Pons (tissue), 1 donor: ENCODE measurements at regions not wholly inside any gene's neighbourhood (a gene's known extent, or its start where the extent isn't known, plus 50 kb on each side); places are given as distances from the start of the nearest gene placed in this dataset.
"Not testable (repeated sequence)": the region's sequence is repeated elsewhere in the genome, so short reads cannot be mapped to it uniquely, and the experiment has no call there.

ENCODE experiments used
- DNase-seq: peaks from one replicate; pipeline ENCODE4 v3.0.0-alpha.2; 2016; ENCODE audit warnings: low spot score

DNA sequence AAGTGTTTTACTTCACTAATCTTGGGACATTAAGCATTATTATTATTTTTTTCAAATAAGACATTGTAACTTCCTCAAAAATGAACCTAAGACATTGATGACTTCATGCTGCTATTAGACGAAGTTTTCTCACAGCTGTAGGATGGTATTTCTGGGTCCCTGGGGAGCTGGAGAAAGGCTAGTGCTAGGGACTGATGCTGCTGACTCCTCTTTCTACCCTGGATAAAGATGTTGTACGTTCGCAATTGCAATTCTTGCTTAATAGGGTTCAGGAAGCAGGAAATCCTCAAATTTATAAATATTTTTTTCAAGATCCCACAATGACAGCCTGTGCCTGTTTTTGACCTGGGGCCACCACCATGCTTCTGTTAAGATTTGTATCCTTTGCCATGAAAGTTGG is 526.0 kb downstream of the CCSER2 start:
- no peak for DNase-seq

DNA sequence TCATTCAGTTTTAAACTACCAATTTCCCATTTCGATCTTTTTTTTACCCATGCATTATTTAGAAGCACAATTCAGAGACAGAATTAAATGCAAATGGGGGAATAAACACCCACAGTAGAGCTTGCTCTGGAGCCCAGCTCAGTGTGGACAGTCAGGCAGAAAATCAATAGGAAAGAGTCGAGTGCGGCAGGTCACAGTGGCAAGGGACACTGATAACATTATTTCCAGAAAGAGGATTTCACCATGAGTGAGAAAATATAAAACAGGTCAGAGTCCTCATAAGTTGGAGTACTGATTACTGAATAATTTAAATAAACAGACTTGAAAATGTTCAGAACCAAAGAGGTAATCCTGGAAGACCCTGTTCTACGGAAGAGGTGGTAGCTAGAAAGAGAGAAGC is 532.5 kb downstream of the CCSER2 start:
- DNase-seq = no peak

DNA sequence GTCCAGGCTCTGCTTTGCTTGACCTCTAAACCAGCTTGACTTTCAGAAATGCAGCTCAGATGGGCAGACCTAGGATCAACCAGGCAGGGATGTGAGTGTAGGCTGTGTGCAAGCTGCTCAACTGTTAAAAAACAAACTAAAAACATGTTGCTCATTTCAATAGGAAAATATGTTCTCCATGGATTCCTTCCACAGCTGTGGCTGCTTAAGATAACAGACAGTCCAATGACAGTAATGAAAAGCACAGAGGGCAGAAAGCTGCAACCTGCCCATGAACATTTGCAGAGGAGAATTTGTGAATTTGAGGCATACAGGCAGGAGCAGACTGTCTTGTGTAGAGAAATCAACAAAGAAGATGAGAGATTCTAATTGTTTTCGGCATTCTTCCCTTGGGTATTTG is 534.2 kb downstream of the CCSER2 start:
- no peak for DNase-seq

DNA sequence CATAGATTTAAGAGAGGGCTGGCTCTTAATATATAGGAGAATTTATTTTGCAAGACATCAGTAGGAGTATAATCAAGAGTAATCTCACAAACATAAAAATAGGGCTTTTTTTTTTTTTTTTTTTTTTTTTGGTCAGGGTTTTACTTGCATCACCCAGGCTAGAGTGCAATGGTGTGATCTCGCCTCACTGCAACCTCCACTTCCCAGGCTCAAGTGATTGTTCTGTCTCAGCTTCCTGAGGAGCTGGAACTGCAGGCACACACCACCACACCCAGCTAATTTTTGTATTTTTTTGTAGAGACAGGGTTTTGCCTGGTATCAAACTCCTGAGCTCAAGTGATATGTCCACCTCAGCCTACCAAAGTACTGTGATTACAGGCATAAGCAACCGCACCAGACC is 535.3 kb downstream of the CCSER2 start:
- no peak for DNase-seq

DNA sequence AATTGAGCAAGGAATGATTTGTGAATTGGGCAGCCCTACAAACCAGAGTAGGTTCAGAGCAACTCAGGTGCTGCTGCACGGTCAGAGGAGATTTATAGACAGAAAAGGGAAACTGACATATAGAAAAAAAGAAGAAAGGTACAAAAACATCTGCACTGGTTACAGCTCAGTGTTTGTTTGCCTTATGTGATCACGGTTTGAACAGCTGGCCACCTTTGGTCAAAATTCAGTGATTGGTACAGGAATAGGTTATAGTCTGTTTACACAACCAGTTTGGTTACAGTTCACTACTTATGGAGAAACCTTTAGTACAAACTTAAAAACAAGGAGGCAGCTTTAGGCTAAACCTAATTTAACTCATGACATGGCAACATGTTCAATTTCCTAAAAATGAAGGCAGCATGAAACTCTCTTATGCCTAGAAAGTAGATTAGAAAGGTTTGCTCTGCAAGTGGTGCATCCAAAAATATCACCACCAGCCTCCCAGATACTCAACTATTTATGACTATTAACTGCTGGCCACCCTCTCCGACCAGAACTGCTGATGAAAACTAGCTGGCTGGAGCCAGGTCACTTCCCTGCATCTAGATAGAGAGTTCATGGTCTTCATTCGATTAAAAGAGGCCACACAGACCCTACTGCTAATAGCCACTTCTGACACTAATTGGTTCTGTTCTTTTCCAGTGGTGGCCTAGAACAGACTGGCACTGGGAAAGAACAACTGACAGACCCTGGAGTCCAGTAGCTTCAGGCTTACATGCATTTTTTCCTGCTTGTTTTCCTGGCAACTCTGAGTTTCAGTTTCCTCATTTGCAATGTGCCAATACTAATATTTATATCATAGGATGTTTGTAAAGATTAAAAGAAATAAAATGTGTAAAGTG is 548.0 kb downstream of the CCSER2 start:
- no peak for DNase-seq

DNA sequence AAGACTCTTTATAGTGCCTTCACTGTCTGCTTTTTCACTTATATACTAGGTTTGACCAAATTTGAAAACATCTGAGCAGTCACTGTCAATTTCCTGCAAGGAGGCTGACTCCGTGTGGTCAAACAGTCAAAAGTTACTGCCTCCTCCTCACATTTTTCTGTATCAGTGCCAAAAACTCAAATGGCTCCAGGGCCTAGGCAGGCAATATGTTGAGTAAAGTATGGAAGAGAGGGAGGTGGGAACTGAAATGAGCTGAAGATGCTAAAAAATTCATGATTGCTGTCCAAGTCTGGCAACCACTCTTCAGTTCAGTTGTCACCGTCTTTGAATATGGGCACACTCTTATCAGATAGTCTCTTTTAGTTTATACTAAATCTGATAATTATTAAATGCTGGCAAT is 551.6 kb downstream of the CCSER2 start:
- no peak for DNase-seq

DNA sequence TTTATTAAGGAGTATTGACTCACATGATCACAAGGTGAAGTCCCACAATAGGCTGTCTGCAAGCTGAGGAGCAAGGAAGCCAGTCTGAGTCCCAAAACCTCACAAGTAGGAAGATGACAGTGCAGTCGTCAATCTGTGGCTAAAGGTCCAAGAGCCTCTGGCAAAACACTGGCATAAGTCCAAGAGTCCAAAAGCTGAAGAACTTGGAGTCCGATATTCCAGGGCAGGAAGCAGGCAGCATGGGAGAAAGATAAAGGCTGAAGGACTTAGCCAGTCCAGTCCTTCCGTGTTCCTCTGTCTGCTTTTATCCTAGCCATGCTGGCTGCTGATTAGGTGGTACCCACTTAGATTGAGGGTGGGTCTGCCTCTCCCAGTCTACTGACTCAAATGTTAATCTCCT is 553.3 kb downstream of the CCSER2 start:
- DNase-seq = not testable (repeated sequence)

DNA sequence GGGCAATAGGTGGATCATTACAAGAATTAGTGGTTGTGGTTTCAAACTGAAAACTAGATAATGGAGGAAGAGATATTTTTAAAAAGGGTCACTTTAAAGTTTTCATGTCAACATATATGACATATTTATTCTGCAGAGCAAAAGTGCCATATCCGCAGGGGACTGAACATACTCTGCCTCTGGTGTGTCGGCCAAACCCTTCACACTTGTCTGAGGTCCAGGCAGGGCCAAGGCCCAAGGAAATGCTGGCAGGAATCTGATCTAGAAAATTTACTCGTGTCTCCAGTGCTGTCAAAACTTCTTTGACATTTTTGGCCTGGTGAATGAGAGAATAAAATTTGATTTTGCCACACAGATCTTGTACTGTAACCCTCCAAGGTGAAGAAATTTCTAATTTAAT is 562.3 kb downstream of the CCSER2 start:
- DNase-seq = no peak

DNA sequence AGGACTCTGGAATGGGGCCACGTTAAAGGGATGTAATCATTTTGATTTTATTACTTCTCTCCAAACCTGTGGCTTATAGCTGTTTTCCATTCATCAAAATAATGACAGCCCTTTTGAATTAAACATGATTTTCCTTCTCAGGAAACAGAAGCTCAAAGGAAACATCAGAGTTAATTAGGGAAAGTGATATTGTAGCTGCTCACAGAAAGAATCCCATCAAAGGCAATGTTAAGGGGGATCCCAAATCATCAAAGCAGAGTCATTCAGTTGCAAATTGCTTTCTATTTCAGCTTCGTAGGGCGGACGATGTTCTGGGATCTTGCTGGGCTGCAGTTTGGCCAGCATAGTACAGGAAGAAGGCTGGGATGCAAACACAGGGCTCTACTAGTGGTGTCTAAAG is 563.2 kb downstream of the CCSER2 start:
- DNase-seq = no peak

DNA sequence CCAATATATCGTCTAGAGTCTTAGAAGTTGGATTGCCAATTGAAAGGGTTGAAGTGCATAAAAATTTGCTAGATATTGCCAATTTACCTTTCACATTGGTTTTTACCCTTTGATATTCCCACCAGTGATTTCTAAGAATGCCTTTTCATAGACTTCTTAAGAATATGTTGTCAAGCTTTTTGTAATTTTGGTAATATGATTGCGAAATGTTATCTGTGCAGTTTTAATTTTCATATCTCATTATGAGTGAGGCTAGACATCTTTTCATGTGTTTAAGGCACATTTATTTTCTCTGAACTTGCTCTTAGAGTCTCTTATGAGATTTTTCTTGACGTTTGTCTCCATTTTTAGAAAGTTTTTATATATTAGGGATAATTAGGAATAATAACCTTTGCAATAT is 567.2 kb downstream of the CCSER2 start:
- no peak for DNase-seq

DNA sequence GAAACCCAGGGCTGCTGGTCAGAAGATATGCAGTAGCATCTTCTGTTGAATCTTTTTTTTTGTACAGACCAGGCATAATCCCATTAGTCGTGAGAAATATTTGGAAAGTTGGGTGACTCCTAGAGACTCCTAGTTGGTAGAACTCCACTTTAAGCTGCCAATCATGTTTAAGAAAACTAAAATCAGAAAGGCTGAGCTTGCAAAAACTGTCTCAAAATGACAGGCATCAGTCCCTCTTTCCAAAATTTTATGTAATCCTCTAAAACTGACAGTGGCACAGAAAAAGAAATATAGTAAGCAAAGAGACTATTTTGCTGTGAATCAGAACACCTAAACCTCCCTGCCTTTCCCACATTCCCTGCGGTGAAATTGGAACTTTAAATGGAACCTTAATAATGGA is 568.5 kb downstream of the CCSER2 start:
- no peak for DNase-seq

DNA sequence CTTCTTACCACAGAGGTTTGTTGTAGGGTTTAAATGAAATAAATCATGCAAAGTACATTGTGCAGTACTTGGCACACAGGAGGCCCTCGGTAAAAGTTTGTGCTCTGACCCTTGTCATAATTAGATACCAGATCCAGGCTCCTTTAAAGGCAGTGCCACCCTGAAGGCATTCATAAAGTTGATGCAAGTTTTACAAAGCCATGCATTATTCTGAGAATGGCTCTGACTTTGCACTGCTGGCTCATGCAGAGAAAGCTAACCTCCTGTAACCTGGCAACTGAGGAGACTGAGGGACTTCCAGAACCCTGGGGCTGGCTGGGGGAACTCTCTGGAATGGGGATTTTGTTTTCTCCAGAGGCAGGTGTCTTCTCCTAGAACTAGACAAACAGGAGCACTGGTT is 570.9 kb downstream of the CCSER2 start:
- DNase-seq = no peak

DNA sequence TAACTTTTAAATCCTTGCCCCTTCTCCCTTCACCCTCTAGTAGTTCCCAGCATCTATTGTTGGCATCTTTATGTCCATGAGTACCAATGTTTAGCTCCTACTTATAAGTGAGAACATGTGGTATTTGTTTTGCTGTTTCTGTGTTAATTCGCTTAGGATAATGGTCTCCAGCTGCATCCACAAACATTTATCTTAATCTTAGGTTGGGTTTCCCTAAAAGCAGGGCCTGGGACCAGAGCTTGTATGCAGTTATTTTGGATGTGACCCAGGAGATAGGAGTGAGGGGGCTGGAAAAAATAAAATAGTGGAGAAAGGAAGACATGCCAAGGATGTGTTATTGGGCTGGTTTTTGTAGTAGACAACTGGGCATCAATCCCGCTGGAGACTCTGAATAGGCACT is 571.8 kb downstream of the CCSER2 start:
- DNase-seq = no peak

DNA sequence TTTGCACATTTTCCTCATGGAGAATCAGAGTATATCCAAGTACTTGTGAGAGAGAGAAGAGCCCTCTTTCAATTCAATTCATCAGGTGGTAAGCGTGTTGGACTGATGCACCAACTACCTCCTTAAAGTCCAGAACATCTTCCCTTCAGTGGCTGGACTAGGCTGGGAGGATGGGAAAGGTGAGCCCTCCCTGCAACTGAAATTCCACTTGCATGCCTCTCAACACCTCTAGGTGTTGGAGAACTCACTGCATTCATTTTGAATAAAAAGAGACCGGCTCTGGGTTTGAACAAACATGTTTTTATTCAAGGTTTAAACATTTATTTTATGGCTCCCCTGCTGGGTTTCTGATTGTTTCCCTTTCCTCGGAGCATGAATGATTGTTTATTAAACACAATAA is 573.5 kb downstream of the CCSER2 start:
- no peak for DNase-seq

DNA sequence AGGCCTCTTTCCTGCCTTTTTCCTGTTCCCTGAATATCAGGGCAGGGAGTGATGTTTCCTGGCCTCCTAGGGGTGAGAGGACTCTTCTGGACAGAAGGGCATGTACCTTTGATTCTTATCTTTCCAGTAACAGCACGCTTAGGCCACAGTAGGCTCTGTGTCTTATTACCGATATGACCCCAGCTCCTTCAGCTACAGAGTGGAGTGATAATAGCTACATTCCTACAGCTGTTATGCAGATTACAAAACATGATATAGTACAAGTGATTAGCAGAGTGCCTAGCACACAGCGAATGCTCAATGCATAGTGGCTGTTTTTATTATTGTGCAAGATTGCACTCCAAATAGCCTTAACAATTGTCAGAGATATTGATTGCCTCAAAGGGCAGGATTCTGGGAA is 574.2 kb downstream of the CCSER2 start:
- DNase-seq = no peak

DNA sequence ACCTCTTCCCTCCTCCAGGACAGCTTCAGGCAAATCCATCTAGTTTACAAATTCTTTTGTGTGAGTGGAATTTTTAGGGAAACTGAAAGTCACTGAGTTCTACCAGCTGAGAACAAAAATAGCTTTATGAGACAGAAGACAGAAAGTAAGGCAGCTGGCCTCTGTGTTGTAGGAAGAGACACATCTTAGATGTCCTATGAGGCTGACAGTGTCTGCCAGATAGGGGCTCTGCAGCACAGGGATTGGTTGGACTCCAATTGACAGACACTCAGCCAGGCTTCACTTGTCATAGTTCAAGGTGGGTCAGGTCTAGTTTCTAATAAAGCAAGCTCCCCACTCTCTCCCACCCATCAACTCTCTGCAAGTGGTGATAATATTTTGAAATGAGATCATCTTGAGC is 574.9 kb downstream of the CCSER2 start:
- DNase-seq = peak; percentile 9

DNA sequence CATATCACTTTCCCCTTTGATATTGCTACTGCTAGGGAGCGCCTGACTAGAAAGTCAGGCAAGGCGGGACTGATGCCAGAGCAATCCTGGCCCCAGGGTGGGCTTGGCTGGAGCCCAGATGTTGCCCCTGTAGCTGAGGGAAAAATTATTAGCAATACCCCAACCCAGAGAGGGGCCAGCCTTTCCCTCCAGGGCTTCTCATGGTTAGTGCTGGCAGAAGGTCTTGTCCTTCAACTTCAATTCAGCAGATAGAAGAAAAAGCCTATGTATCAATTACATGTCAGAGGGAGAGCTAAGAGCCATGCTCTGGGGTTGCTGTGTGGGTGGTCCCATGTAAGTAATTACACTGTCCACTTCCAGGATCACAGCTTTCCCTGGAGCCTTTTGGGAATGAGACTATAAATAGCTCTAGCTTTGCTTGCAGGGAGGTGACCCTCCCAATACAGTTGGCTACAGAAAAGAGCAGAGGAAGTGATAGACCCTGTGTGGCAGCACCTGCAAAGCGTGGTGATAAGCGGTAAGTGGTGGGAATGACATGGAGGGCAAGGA is 579.1 kb downstream of the CCSER2 start:
- DNase-seq = no peak

DNA sequence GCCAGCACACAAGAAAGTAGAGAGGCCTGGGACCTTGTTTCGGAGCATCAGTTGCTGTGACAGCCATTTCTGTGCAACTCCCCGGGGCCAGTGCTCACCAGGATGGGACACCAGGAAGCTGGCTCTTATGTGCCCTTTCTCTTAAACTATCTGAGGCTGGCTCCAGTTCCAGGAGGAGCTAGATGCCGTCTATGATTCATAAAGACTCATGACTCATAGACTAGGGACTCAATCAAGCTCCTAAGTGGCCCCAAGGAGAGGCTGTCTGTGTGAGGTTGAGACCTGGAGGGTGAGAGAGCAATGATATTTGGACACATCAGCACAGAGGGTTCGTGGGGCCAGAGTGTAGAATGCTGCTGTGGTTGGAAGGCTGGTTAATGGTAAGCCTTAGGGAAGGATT is 580.1 kb downstream of the CCSER2 start:
- DNase-seq = no peak

DNA sequence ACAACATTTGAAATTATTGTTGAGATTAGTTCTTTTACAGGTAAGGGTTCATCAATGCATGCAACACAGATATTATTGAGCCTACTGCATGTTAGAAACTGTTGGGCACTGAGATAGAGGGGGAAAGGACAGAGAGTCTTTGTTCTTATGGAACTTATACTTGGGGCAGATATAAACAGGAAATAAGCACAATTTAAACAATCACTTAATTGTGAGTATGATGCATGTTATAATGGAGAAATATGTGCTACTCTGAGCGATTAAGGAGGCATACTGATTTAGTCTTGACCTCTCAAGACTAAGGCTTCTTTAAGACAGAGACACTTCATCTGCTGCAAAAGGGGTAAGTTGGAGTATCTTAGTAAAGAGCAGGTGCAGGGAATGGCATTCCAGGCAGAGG is 593.3 kb downstream of the CCSER2 start:
- no peak for DNase-seq

DNA sequence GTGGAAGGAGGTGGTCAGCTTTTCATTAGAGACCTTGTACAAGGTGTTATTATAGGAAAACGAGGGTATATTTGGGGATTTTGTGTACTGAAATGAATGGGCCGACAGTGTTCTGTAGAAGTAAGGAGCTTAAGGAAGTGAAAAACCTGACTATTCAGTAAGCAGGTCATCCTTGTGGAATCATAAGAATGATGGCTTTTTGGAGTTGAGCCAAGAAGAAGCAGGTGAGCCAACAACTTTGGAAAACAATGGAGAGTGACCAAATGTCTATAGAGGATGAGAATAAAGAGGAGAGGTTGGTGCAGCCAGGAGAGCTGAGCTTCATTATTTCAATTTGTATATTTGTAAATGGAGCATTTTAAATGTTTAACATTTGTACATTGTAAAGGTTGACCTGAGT is 595.7 kb downstream of the CCSER2 start:
- no peak for DNase-seq

DNA sequence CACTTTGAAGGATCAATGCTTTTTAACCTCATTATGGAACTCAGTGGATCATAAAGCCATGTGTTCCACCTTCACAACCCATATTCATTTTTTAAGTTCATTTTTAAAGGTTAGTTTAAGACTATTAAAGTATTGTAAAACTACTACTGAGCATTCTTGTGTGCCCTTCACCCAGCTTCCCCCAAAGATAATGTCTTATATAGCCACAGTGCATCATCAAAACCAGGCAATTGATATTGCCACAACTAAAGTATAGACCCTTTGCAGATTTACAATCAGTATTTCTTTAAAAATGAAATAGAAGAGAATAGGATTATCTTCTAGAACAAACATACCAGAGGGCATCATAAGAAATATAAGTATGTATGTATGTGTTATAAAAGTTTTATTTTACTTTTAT is 597.1 kb downstream of the CCSER2 start:
- DNase-seq = no peak

DNA sequence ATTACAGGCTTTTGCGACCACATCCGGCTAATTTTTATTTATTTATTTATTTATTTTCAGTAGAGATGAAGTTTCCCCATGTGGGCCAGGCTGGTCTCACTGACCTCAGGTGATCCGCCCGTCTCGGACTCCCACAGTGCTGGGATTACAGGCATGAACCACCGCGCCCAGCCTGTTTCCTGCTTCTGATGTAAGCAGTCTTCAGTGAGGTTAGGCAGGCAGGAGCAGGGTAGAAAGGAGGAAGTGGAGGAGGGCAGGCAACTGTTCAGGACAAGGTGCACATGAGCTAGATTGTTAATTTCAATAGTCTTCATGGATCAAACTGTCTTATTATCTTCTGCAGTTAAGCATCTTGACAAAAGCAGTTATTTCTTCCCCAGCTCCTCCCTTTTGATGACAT is 605.0 kb downstream of the CCSER2 start:
- no peak for DNase-seq

DNA sequence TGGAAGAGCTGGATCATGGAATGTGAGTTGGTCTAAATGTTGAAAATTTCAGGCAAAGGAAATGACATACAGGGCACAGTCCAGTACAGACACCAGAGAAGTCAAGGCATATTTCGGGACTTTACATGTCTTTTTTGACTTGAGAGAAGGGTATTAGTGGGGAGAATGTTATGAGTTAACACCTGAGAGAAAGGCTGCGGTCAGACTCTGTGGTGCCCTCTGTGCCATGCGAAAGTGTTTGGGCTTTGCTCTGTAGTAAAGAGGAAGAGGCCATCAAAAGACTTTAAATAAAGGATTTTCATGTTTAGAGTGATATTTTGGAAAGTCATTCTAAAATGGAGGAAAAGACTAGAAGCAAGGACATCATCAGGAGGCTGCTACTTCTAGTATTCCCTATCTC is 607.4 kb downstream of the CCSER2 start:
- DNase-seq = no peak
